NCI-H146 treated with DMSO at 0.1 percent for 48 hours (cell line): ENCODE measurements at regions not wholly inside any gene's neighbourhood (a gene's known extent, or its start where the extent isn't known, plus 50 kb on each side); places are given as distances from the start of the nearest gene placed in this dataset.

Experiments
- DNase-seq: peaks from one replicate; lab custom pipeline; 2025; ENCODE audit not compliant: unreplicated experiment; lab: John Stamatoyannopoulos, UW

GRCh38 chr2:8306530-8307351 is 375.1 kb upstream of the ID2 start:
- no peak for DNase-seq

- DNase-seq, result no peak
These were observed 374.2 kb upstream of the ID2 start for GRCh38 chr2:8307606-8308180.

- no peak for DNase-seq
These were observed 372.7 kb upstream of the ID2 start for GRCh38 chr2:8309131-8309530.

GRCh38 chr2:8310557-8311455 is 371.1 kb upstream of the ID2 start:
- no peak for DNase-seq

- DNase-seq, result peak; percentile 88
These were observed 369.6 kb upstream of the ID2 start for GRCh38 chr2:8312221-8312620.

GRCh38 chr2:8312861-8313830 is 368.7 kb upstream of the ID2 start:
- peak; percentile 80 for DNase-seq

GRCh38 chr2:8314063-8314462 is 367.8 kb upstream of the ID2 start:
- DNase-seq, result no peak

GRCh38 chr2:8315531-8316165 is 366.2 kb upstream of the ID2 start:
- no peak for DNase-seq

GRCh38 chr2:8316356-8316755 is 365.5 kb upstream of the ID2 start:
- no peak for DNase-seq

GRCh38 chr2:8317418-8317817 is 364.4 kb upstream of the ID2 start:
- no peak for DNase-seq

- DNase-seq, result no peak
These were observed 362.6 kb upstream of the ID2 start for GRCh38 chr2:8319219-8319618.

GRCh38 chr2:8320311-8321066 is 361.4 kb upstream of the ID2 start:
- no peak for DNase-seq

GRCh38 chr2:8322634-8323033 is 359.2 kb upstream of the ID2 start:
- no peak for DNase-seq

GRCh38 chr2:8324164-8324856 is 357.5 kb upstream of the ID2 start:
- DNase-seq, result peak; percentile 26

- DNase-seq, result no peak
These were observed 357.0 kb upstream of the ID2 start for GRCh38 chr2:8324901-8325300.

GRCh38 chr2:8327371-8328100 is 354.3 kb upstream of the ID2 start:
- DNase-seq, result no peak

- no peak for DNase-seq
These were observed 353.6 kb upstream of the ID2 start for GRCh38 chr2:8328217-8328616.
